CD8-positive, alpha-beta memory T cell (primary cell): ENCODE measurements at regions not wholly inside any gene's neighbourhood (a gene's known extent, or its start where the extent isn't known, plus 50 kb on each side); places are given as distances from the start of the nearest gene placed in this dataset.

Experiments used
- CTCF ChIA-PET: fragments of 350-600 bp; sonication (Branson Sonifier 250); formaldehyde crosslinking; loops from one replicate; lab custom pipeline; 2021; ENCODE audit warnings: antibody characterized with exemption; lab: Charles Lee
- POLR2A ChIA-PET: fragments of 350-600 bp; sonication (Branson Sonifier 250); formaldehyde crosslinking; loops from one replicate; lab custom pipeline; 2021; ENCODE audit warnings: antibody characterized with exemption; lab: Charles Lee
- DNase-seq, 5 donors: peaks; one replicate each; pipeline versions ENCODE4 v3.0.0 to v3.0.0-alpha.2; 2020 to 2022; ENCODE audit warnings: mixed read lengths in 1 of 5
- H3K27ac ChIP-seq: one replicate; pipeline ENCODE4 v1.7.0; 2013; ENCODE audit warnings: low read depth, mild to moderate bottlenecking, low read length, moderate library complexity
- H3K27me3 ChIP-seq: 2 replicates; pipeline ENCODE4 v1.7.0; 2013; ENCODE audit warnings: low read length, mild to moderate bottlenecking; ENCODE audit not compliant: insufficient read depth, poor library complexity, severe bottlenecking
- H3K36me3 ChIP-seq: 2 replicates; pipeline ENCODE4 v1.7.0; 2013; ENCODE audit warnings: mild to moderate bottlenecking, low read length, moderate library complexity; ENCODE audit not compliant: insufficient read depth
- H3K4me1 ChIP-seq: 2 replicates; pipeline ENCODE4 v1.7.0; 2013; ENCODE audit warnings: mild to moderate bottlenecking, low read length, moderate library complexity; ENCODE audit not compliant: insufficient read depth
- H3K4me3 ChIP-seq: 2 replicates; pipeline ENCODE4 v1.7.0; 2013; ENCODE audit warnings: mild to moderate bottlenecking, low read length
- H3K9me3 ChIP-seq: 2 replicates; pipeline ENCODE4 v1.7.0; 2013; ENCODE audit warnings: mild to moderate bottlenecking, low read length
- H3K27ac Mint-ChIP-seq, 8 donors: one replicate each; pipeline ENCODE4 v1.8.0; 2020 to 2021; ENCODE audit warnings: mixed read lengths in 8 of 8, mild to moderate bottlenecking in 6 of 8, inconsistent platforms in 3 of 8, moderate library complexity in 3 of 8
- H3K27me3 Mint-ChIP-seq, 2 donors: one replicate each; pipeline ENCODE4 v1.8.0; 2020 to 2021; ENCODE audit warnings: mixed read lengths in 2 of 2, mild to moderate bottlenecking in 1 of 2, moderate library complexity in 1 of 2
- H3K36me3 Mint-ChIP-seq, 3 donors: one replicate each; pipeline ENCODE4 v1.8.0; 2020 to 2021; ENCODE audit warnings: mixed read lengths in 3 of 3, inconsistent platforms in 1 of 3, mild to moderate bottlenecking in 1 of 3
- H3K4me1 Mint-ChIP-seq, 3 donors: one replicate each; pipeline ENCODE4 v1.8.0; 2020 to 2021; ENCODE audit warnings: mixed read lengths in 3 of 3, inconsistent platforms in 1 of 3, mild to moderate bottlenecking in 1 of 3
- H3K4me3 Mint-ChIP-seq, 7 donors: one replicate each; pipeline ENCODE4 v1.8.0; 2020 to 2021; ENCODE audit warnings: mixed read lengths in 7 of 7, mild to moderate bottlenecking in 6 of 7, moderate library complexity in 4 of 7, inconsistent platforms in 2 of 7
- H3K9me3 Mint-ChIP-seq, 5 donors: one replicate each; pipeline ENCODE4 v1.8.0; 2020 to 2022; ENCODE audit warnings: mixed read lengths in 5 of 5, mild to moderate bottlenecking in 3 of 5, moderate library complexity in 2 of 5, inconsistent platforms in 1 of 5

DNA sequence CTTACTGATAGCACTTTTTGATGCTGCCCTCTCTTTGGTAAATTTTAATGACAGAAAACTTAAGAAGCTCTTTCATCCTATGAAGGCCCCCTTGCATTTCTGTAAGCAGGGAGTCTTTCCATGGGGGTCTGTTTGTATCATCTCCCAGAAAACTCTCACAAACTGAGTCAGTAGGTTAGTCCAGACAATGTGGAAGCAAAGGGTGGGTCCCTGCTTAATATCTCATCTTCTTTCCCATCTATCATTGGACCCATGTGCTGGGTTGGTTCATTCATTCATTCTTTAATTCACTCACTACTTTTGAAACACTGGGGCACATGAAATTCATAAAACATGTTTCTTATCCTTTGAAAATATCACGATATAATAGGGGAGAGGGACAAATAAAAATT, 164.3 kb downstream of the NTMT2 start:
- no peak for DNase-seq
- Histone ChIP-seq H3K4me1 (no peaks in the 10 kb centered on the region), H3K27me3 (no peaks in the 10 kb centered on the region), H3K27ac (no peak overlapping the region), H3K4me3 (no peak overlapping the region), H3K36me3 (no peaks in the 10 kb centered on the region), H3K9me3 (no peaks in the 10 kb centered on the region)
- H3K4me3 Mint-ChIP-seq = no peak overlapping the region
- no peaks in the 10 kb centered on the region for H3K4me1 Mint-ChIP-seq
- peaks cover 0 to 9% of the 10 kb centered on the region in 2 donors for H3K27me3 Mint-ChIP-seq
- no peak overlapping the region for H3K27ac Mint-ChIP-seq
- ChIA-PET CTCF (no interaction called here), POLR2A (no interaction called here)
- no peaks in the 10 kb centered on the region for H3K9me3 Mint-ChIP-seq
- H3K36me3 Mint-ChIP-seq = no peaks in the 10 kb centered on the region

DNA sequence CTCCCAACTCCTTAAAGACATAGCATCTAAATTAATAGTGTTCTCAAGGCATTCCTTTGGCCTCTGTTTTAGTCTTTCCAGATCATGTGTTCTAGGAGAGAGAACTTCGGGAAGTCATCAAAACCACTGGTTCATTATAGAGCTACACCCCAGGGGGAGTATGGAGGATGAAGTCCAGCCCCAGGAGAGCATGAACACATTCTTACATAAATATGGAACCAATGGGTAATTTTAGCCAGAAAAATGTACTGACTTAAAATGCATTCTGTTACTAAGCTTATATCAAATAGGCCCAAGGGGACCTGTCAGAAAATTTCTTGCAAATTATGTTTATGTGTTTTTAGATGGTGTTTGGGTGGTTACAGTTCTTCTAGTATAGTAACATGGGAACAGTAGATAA, 165.2 kb downstream of the NTMT2 start:
- Mint-ChIP-seq H3K36me3 (no peaks in the 10 kb centered on the region), H3K27ac (no peak overlapping the region), H3K27me3 (peaks cover 5 to 7% of the 10 kb centered on the region in 2 donors), H3K4me3 (no peak overlapping the region), H3K4me1 (no peaks in the 10 kb centered on the region), H3K9me3 (peaks cover 0 to 5% (median 0%) of the 10 kb centered on the region in 5 donors)
- Histone ChIP-seq H3K9me3 (no peaks in the 10 kb centered on the region), H3K4me1 (no peaks in the 10 kb centered on the region), H3K4me3 (no peak overlapping the region), H3K36me3 (no peaks in the 10 kb centered on the region), H3K27me3 (no peaks in the 10 kb centered on the region), H3K27ac (no peak overlapping the region)
- DNase-seq = no peak
- CTCF ChIA-PET = no interaction called here
- POLR2A ChIA-PET = no interaction called here

DNA sequence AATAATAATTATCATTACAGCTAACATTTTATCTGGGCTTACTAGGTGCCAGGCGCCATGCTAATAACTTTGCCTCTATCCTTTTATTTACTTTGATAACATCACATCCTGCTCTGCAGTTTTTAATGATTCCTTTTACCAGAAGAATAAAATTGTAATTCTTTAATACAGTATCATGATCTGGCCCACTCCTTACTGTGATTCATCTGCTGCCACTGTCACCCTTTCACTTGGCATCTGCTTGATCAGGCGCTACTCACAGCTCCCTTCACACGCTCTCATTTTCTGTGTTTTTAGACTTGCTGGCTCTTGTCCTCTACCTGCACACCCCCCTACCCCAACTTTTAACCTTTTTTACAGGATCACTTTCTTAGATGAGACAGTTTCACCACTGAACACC, 167.5 kb downstream of the NTMT2 start:
- POLR2A ChIA-PET = no interaction called here
- no peaks in the 10 kb centered on the region for H3K4me1 Mint-ChIP-seq
- Histone ChIP-seq H3K9me3 (no peaks in the 10 kb centered on the region), H3K27ac (no peak overlapping the region), H3K4me3 (no peak overlapping the region), H3K27me3 (no peaks in the 10 kb centered on the region), H3K4me1 (no peaks in the 10 kb centered on the region), H3K36me3 (no peaks in the 10 kb centered on the region)
- CTCF ChIA-PET = no interaction called here
- no peak for DNase-seq
- H3K27ac Mint-ChIP-seq = peak overlapping the region in 1 of 8 donors; percentile 16
- peaks cover 0 to 5% (median 0%) of the 10 kb centered on the region in 5 donors for H3K9me3 Mint-ChIP-seq
- peaks cover 5 to 10% of the 10 kb centered on the region in 2 donors for H3K27me3 Mint-ChIP-seq
- H3K36me3 Mint-ChIP-seq = no peaks in the 10 kb centered on the region
- no peak overlapping the region for H3K4me3 Mint-ChIP-seq

DNA sequence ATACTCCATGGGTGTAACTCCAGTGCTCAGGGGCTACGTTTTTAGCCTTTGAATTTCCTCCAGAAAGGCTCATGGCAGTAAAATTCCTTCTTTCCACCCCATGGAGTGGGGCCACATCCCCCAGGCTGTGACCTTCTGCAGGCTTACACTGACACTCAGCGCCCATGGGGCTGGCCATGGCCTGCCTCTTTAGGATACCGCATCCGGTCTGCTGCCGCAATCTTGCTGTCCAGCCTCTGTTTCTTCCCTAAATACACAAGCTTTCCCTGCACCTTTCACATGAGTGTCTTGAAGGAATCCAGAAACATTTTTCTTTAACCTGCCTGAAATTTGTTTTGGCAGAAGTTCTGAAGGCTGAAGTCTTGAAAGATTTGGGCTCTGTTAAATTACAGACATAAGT, 170.5 kb downstream of the NTMT2 start:
- POLR2A ChIA-PET = no interaction called here
- Histone ChIP-seq H3K27ac (no peak overlapping the region), H3K27me3 (no peaks in the 10 kb centered on the region), H3K36me3 (no peaks in the 10 kb centered on the region), H3K9me3 (no peaks in the 10 kb centered on the region), H3K4me3 (no peak overlapping the region), H3K4me1 (no peaks in the 10 kb centered on the region)
- CTCF ChIA-PET = no interaction called here
- no peaks in the 10 kb centered on the region for H3K4me1 Mint-ChIP-seq
- H3K27me3 Mint-ChIP-seq = peaks cover 5 to 10% of the 10 kb centered on the region in 2 donors
- no peak overlapping the region for H3K4me3 Mint-ChIP-seq
- no peaks in the 10 kb centered on the region for H3K36me3 Mint-ChIP-seq
- H3K27ac Mint-ChIP-seq = no peak overlapping the region
- H3K9me3 Mint-ChIP-seq = peaks cover 0 to 5% (median 0%) of the 10 kb centered on the region in 5 donors
- DNase-seq = no peak

DNA sequence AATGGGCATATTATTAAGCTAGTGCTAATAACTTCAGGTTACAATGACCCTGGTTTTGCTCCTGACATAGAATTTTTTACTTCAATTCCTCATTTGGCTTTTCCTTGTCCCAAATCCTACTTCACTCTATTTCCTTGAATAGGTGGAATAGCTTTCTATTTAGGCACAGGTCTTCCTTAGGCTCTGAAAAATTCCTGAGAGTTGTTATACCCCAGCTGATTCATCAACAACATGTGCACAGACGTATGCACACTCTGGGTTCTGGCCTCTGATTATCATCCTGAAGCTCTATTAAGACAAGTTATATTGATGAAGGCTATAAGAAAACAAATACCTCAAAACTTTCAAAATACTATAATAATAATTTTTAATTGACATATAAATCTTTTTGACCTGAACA, 172.4 kb downstream of the NTMT2 start:
- H3K36me3 Mint-ChIP-seq = no peaks in the 10 kb centered on the region
- H3K27me3 Mint-ChIP-seq = peaks cover 7 to 10% of the 10 kb centered on the region in 2 donors
- no peak for DNase-seq
- Histone ChIP-seq H3K4me1 (no peaks in the 10 kb centered on the region), H3K27ac (no peak overlapping the region), H3K4me3 (no peak overlapping the region), H3K9me3 (no peaks in the 10 kb centered on the region), H3K27me3 (no peaks in the 10 kb centered on the region), H3K36me3 (no peaks in the 10 kb centered on the region)
- ChIA-PET POLR2A (no interaction called here), CTCF (no interaction called here)
- no peaks in the 10 kb centered on the region for H3K4me1 Mint-ChIP-seq
- no peak overlapping the region for H3K27ac Mint-ChIP-seq
- H3K4me3 Mint-ChIP-seq = no peak overlapping the region
- H3K9me3 Mint-ChIP-seq = peaks cover 0 to 5% (median 0%) of the 10 kb centered on the region in 5 donors

DNA sequence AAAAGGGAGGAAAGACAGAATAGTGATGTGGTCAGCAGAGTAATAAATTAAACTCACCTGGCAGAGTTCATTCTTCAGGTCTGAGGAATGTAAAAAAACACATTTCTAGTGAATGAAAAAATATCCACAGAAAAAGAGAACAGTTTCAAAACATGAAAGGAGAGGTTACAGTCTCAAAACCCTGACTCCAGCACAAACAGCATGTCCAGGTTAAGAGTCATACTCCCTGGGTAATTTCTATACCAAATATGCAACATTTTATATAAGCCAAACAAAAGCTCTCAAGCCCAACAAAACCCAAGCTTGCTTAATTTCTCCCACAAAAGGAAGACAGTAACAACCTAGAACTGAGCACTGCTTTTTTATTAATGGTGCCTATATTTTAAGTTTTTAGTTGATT, 173.0 kb downstream of the NTMT2 start:
- H3K36me3 Mint-ChIP-seq = no peaks in the 10 kb centered on the region
- no peaks in the 10 kb centered on the region for H3K4me1 Mint-ChIP-seq
- H3K27me3 ChIP-seq = no peaks in the 10 kb centered on the region
- no peaks in the 10 kb centered on the region for H3K9me3 ChIP-seq
- DNase-seq = no peak
- H3K27me3 Mint-ChIP-seq = peaks cover 8 to 10% of the 10 kb centered on the region in 2 donors
- H3K4me3 Mint-ChIP-seq = no peak overlapping the region
- ChIA-PET POLR2A (no interaction called here), CTCF (no interaction called here)
- no peaks in the 10 kb centered on the region for H3K4me1 ChIP-seq
- no peak overlapping the region for H3K4me3 ChIP-seq
- H3K27ac Mint-ChIP-seq = no peak overlapping the region
- H3K9me3 Mint-ChIP-seq = peaks cover 0 to 5% (median 4%) of the 10 kb centered on the region in 5 donors
- H3K27ac ChIP-seq = no peak overlapping the region
- H3K36me3 ChIP-seq = no peaks in the 10 kb centered on the region

DNA sequence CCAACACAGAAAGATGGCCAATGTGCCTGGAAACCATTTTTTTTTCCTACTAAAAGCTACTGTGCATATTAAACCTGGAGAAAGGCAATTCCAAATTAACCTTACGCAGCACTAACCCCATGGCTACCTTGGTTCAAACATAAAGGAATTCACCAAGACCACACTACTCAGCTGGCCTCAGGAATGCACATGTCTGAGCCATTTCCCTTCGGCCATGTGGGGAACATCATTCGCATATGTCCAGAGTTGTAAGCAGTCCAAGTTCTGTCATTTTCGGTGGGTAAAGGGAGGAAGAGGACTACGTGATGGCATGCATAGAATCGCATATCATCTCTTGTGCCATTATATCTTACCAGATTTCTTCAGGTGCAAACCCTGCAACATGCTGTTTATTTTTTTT, 175.4 kb downstream of the NTMT2 start:
- POLR2A ChIA-PET = no interaction called here
- H3K4me1 Mint-ChIP-seq = no peaks in the 10 kb centered on the region

DNA sequence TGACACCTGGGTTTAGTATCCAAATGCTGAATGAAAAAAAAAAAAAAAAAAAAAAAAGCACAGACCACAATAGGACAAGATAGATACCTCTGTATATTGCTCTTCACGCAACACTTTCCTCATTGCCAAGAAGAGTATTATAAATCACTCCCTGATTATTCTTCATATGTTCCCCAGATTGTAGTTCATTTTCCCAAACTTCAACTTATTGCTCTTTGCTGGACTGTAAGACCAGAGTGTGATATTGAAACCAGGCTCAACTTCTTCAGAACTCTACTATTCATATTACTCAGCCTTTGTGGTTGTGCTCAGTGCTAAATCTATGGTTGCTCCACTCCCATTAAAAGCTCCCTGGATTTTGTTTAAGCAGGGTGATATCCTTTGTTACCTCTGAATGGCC, 180.4 kb downstream of the NTMT2 start:
- no peaks in the 10 kb centered on the region for H3K9me3 ChIP-seq
- no peak for DNase-seq
- H3K4me1 ChIP-seq = no peaks in the 10 kb centered on the region
- ChIA-PET POLR2A (no interaction called here), CTCF (no interaction called here)
- Mint-ChIP-seq H3K27me3 (peaks cover 8 to 9% of the 10 kb centered on the region in 2 donors), H3K36me3 (no peaks in the 10 kb centered on the region), H3K9me3 (peaks cover 0 to 6% (median 0%) of the 10 kb centered on the region in 5 donors), H3K27ac (no peak overlapping the region), H3K4me1 (no peaks in the 10 kb centered on the region), H3K4me3 (no peak overlapping the region)
- no peaks in the 10 kb centered on the region for H3K36me3 ChIP-seq
- no peak overlapping the region for H3K27ac ChIP-seq
- H3K4me3 ChIP-seq = no peak overlapping the region
- H3K27me3 ChIP-seq = no peaks in the 10 kb centered on the region

More for the DNA sequence above, 175.4 kb downstream of the NTMT2 start:
- Mint-ChIP-seq H3K27me3 (peaks cover 7% of the 10 kb centered on the region in 2 donors), H3K36me3 (no peaks in the 10 kb centered on the region), H3K4me3 (no peak overlapping the region), H3K27ac (no peak overlapping the region), H3K9me3 (peaks cover 0 to 6% (median 0%) of the 10 kb centered on the region in 5 donors)
- DNase-seq = no peak
- CTCF ChIA-PET = no interaction called here
- H3K4me3 ChIP-seq = no peak overlapping the region
- H3K36me3 ChIP-seq = no peaks in the 10 kb centered on the region
- H3K9me3 ChIP-seq = no peaks in the 10 kb centered on the region
- no peaks in the 10 kb centered on the region for H3K4me1 ChIP-seq
- no peaks in the 10 kb centered on the region for H3K27me3 ChIP-seq
- no peak overlapping the region for H3K27ac ChIP-seq

DNA sequence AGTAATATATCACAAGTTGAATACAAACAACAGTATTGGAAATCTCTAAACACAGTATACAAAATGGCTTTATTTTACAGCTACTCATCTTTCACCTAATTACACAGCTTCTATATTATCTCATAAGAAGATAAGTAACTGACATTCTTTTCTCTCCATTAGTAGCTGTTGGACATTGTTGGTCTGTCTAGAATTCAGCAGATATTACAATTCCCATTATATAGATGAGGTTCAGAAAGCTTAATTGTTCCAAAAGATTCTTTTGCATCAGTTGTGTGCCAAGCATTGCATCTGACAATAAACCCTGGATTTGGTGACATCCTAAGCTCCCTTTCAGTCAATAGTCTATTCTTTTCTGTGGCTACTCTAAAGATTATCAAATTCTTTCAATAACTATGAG, 187.0 kb downstream of the NTMT2 start:
- Mint-ChIP-seq H3K27ac (no peak overlapping the region), H3K9me3 (no peaks in the 10 kb centered on the region), H3K4me1 (no peaks in the 10 kb centered on the region), H3K36me3 (no peaks in the 10 kb centered on the region), H3K27me3 (peaks cover 0 to 6% of the 10 kb centered on the region in 2 donors), H3K4me3 (no peak overlapping the region)
- POLR2A ChIA-PET = no interaction called here
- CTCF ChIA-PET = no interaction called here
- Histone ChIP-seq H3K36me3 (no peaks in the 10 kb centered on the region), H3K9me3 (no peaks in the 10 kb centered on the region), H3K27ac (no peak overlapping the region), H3K4me1 (no peaks in the 10 kb centered on the region), H3K4me3 (no peak overlapping the region), H3K27me3 (no peaks in the 10 kb centered on the region)
- DNase-seq = no peak
